IMR-90 (cell line): ENCODE measurements at regions not wholly inside any gene's neighbourhood (a gene's known extent, or its start where the extent isn't known, plus 50 kb on each side); places are given as distances from the start of the nearest gene placed in this dataset.

Experiments
- BHLHE40 ChIP-seq: fragments of 150-350 bp; IDR thresholded peaks from 2 replicates; pipeline ENCODE4 v1.6.1; 2016; ENCODE audit warnings: mild to moderate bottlenecking, low read depth, low read length
- CEBPB ChIP-seq: IDR thresholded peaks from 2 replicates; pipeline ENCODE4 v1.6.1; 2012; ENCODE audit warnings: low read depth, low read length, improper control_type of control experiment
- CTCF ChIP-seq: conservative IDR thresholded peaks from 2 replicates; pipeline ENCODE4 v1.5.1; 2012; ENCODE audit warnings: mild to moderate bottlenecking, low read depth, low read length, improper control_type of control experiment
- ELK1 ChIP-seq: fragments of 150-350 bp; IDR thresholded peaks from 2 replicates; pipeline ENCODE4 v1.6.1; 2016; ENCODE audit warnings: low read depth, mild to moderate bottlenecking, low read length, moderate library complexity, borderline replicate concordance
- FOS ChIP-seq: fragments of 150-350 bp; IDR thresholded peaks from 2 replicates; pipeline ENCODE4 v1.6.1; 2016; ENCODE audit warnings: low read depth, low read length
- MAFK ChIP-seq: IDR thresholded peaks from 2 replicates; pipeline ENCODE4 v1.6.1; 2012; ENCODE audit warnings: low read depth, low read length, improper control_type of control experiment
- MAZ ChIP-seq: IDR thresholded peaks from 2 replicates; pipeline ENCODE4 v1.6.1; 2012; ENCODE audit warnings: low read depth, mild to moderate bottlenecking, low read length, improper control_type of control experiment, moderate library complexity, borderline replicate concordance
- MXI1 ChIP-seq: IDR thresholded peaks from 2 replicates; pipeline ENCODE4 v1.6.1; 2012; ENCODE audit warnings: low read depth, mild to moderate bottlenecking, low read length, moderate library complexity, borderline replicate concordance
- NFE2L2 ChIP-seq: fragments of 150-350 bp; IDR thresholded peaks from 2 replicates; pipeline ENCODE4 v1.6.1; 2016; ENCODE audit warnings: low read depth, mild to moderate bottlenecking, low read length
- POLR2A ChIP-seq: IDR thresholded peaks from 2 replicates; pipeline ENCODE4 v1.6.1; 2012; ENCODE audit warnings: mild to moderate bottlenecking, low read depth, low read length
- RAD21 ChIP-seq: IDR thresholded peaks from 2 replicates; pipeline ENCODE4 v1.6.1; 2012; ENCODE audit warnings: low read length, improper control_type of control experiment
- RCOR1 ChIP-seq: IDR thresholded peaks from 2 replicates; pipeline ENCODE4 v1.6.1; 2012; ENCODE audit warnings: mild to moderate bottlenecking, low read length, improper control_type of control experiment; ENCODE audit not compliant: insufficient replicate concordance
- SMC3 ChIP-seq: fragments of 150-350 bp; IDR thresholded peaks from 2 replicates; pipeline ENCODE4 v1.6.1; 2016; ENCODE audit warnings: low read depth, mild to moderate bottlenecking, antibody characterized with exemption, low read length, moderate library complexity

GRCh38 chr12:61891632-61892031 lies 368.6 kb upstream of the USP15 start:
- no peak for TF ChIP-seq CEBPB
- no peak for TF ChIP-seq CTCF
- TF ChIP-seq SMC3: no peak
- TF ChIP-seq MAFK: no peak
- TF ChIP-seq MXI1: no peak
- no peak for TF ChIP-seq POLR2A
- no peak for TF ChIP-seq BHLHE40
- TF ChIP-seq RCOR1: no peak
- no peak for TF ChIP-seq ELK1
- TF ChIP-seq FOS: no peak
- no peak for TF ChIP-seq MAZ
- TF ChIP-seq NFE2L2: no peak
- TF ChIP-seq RAD21: no peak
